Liver (tissue), 8 donors: ENCODE measurements at regions not wholly inside any gene's neighbourhood (a gene's known extent, or its start where the extent isn't known, plus 50 kb on each side); places are given as distances from the start of the nearest gene placed in this dataset.
A peak's percentile ranks its signal among the peaks of the same experiment; 100 is the strongest.

Experiments
- DNase-seq: peaks from one replicate; pipeline ENCODE4 v3.0.0-alpha.2; 2017; ENCODE audit warnings: low spot score
- H3K27ac ChIP-seq, 2 donors: one replicate each; pipeline ENCODE4 v1.7.0; 2013; ENCODE audit warnings: inconsistent platforms in 2 of 2, low read length in 2 of 2, control low read depth in 1 of 2, low read depth in 1 of 2, mild to moderate bottlenecking in 1 of 2
- H3K27me3 ChIP-seq, 4 donors: one replicate each; pipeline versions ENCODE4 v1.6.1 to v1.7.0; 2013; ENCODE audit warnings: low read length in 3 of 4, inconsistent platforms in 1 of 4, mild to moderate bottlenecking in 1 of 4, moderate library complexity in 1 of 4; ENCODE audit not compliant: control insufficient read depth in 4 of 4, insufficient read depth in 4 of 4
- H3K36me3 ChIP-seq, 4 donors: one replicate each; pipeline versions ENCODE4 v1.6.1 to v1.7.0; 2013; ENCODE audit warnings: low read length in 3 of 4, mild to moderate bottlenecking in 3 of 4, low read depth in 1 of 4, moderate library complexity in 1 of 4; ENCODE audit not compliant: control insufficient read depth in 4 of 4, insufficient read depth in 3 of 4
- H3K4me1 ChIP-seq, 4 donors: one replicate each; pipeline versions ENCODE4 v1.6.1 to v1.7.0; 2013; ENCODE audit warnings: low read length in 3 of 4, mild to moderate bottlenecking in 3 of 4, moderate library complexity in 1 of 4; ENCODE audit not compliant: control insufficient read depth in 4 of 4, insufficient read depth in 4 of 4
- H3K4me3 ChIP-seq, 3 donors: one replicate each; pipeline versions ENCODE4 v1.6.1 to v1.7.0; 2013; ENCODE audit warnings: low read length in 3 of 3, control low read depth in 1 of 3, low read depth in 1 of 3, mild to moderate bottlenecking in 1 of 3
- H3K9ac ChIP-seq, 2 donors: one replicate each; pipeline ENCODE4 v1.7.0; 2013; ENCODE audit warnings: low read length in 2 of 2, mild to moderate bottlenecking in 2 of 2, moderate library complexity in 2 of 2, control low read depth in 1 of 2, low read depth in 1 of 2
- H3K9me3 ChIP-seq, 4 donors: one replicate each; pipeline versions ENCODE4 v1.6.1 to v1.7.0; 2013; ENCODE audit warnings: low read length in 3 of 4; ENCODE audit not compliant: control insufficient read depth in 4 of 4
- ATF3 ChIP-seq: IDR thresholded peaks from 2 replicates; pipeline ENCODE4 v1.6.1; 2016; ENCODE audit warnings: antibody characterized with exemption
- CTCF ChIP-seq: fragments of 150-350 bp; IDR thresholded peaks from 2 replicates; pipeline ENCODE4 v1.5.1; 2017; ENCODE audit warnings: improper control_type of control experiment, low read depth, low read length; ENCODE audit not compliant: missing input control
- EGR1 ChIP-seq, 2 donors: IDR thresholded peaks; 2 replicates each; pipeline ENCODE4 v1.6.1; 2016 to 2018; ENCODE audit warnings: antibody characterized with exemption in 2 of 2, low read depth in 2 of 2
- FOXA1 ChIP-seq: IDR thresholded peaks from 2 replicates; pipeline ENCODE4 v1.6.1; 2016; ENCODE audit warnings: antibody characterized with exemption
- FOXA2 ChIP-seq: IDR thresholded peaks from 2 replicates; pipeline ENCODE4 v1.6.1; 2016; ENCODE audit warnings: antibody characterized with exemption
- HNF4A ChIP-seq, 2 donors: conservative IDR thresholded peaks; 2 replicates each; pipeline ENCODE4 v1.6.1; 2016; ENCODE audit warnings: antibody characterized with exemption in 2 of 2, mild to moderate bottlenecking in 2 of 2
- JUND ChIP-seq, 2 donors: IDR thresholded peaks; 2 replicates each; pipeline ENCODE4 v1.6.1; 2016; ENCODE audit warnings: antibody characterized with exemption in 2 of 2
- REST ChIP-seq: IDR thresholded peaks from 2 replicates; pipeline ENCODE4 v1.6.1; 2016; ENCODE audit warnings: antibody characterized with exemption, mild to moderate bottlenecking
- RXRA ChIP-seq, 2 donors: IDR thresholded peaks; 2 replicates each; pipeline ENCODE4 v1.6.1; 2017 to 2018; ENCODE audit warnings: antibody characterized with exemption in 2 of 2, mild to moderate bottlenecking in 1 of 2
- SP1 ChIP-seq: IDR thresholded peaks from 2 replicates; pipeline ENCODE4 v1.6.1; 2018; ENCODE audit warnings: antibody characterized with exemption, mild to moderate bottlenecking
- TAF1 ChIP-seq: conservative IDR thresholded peaks from 2 replicates; pipeline ENCODE4 v1.6.1; 2016; ENCODE audit warnings: antibody characterized with exemption, mild to moderate bottlenecking
- YY1 ChIP-seq: IDR thresholded peaks from 2 replicates; pipeline ENCODE4 v1.6.1; 2016; ENCODE audit warnings: antibody characterized with exemption, mild to moderate bottlenecking
- WGBS: extraction: QIAGEN DNeasy Blood & Tissue Kit; methylation state at CpG from one replicate; pipeline ENCODE4 v1.1.7; 2013; 5-methylcytosine and 5-hydroxymethylcytosine counted together
- donor health status: healthy.
- donor health status: healthy.
- donor health status: healthy.
- donor health status: healthy.
- donor health status: healthy.

GRCh38 chr6:131363947-131364834 is 208.8 kb upstream of the ARG1 start:
- DNase-seq, result no peak
- Histone ChIP-seq H3K27me3 (no peaks in the 10 kb centered on the region), H3K4me1 (peaks cover 10 to 24% (median 23%) of the 10 kb centered on the region in 4 donors), H3K36me3 (no peaks in the 10 kb centered on the region), H3K27ac (no peak overlapping the region), H3K4me3 (no peak overlapping the region), H3K9ac (no peak overlapping the region), H3K9me3 (no peaks in the 10 kb centered on the region)
- TF ChIP-seq TAF1, result no peak
- no peak for TF ChIP-seq FOXA1
- TF ChIP-seq ATF3, result no peak
- no peak for TF ChIP-seq RXRA (IDR thresholded peaks at IDR 0.05)
- no peak for TF ChIP-seq SP1
- no peak for TF ChIP-seq REST
- WGBS, result 95% methylated on average over 1 of the region's 1 CpG

DNA sequence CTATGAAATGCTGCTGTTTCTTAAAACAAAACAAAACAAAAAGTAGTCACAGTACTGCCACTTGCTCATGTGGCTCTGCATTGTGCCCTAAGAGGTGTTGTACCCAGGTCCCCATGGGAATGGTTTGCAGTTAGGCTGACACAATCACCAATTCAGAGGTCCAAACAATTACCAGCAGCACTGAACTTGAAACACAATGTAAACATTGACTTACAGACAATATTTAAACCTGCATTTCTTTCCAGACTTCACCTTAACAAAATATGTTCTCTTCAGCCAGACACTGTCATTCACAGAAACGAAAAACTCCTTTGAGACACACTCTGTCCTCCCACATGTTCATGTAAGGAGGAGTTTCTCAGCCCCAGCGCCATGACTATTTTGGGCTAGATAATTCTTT is 206.8 kb upstream of the ARG1 start:
- Histone ChIP-seq H3K27ac (no peak overlapping the region), H3K36me3 (no peaks in the 10 kb centered on the region), H3K9me3 (no peaks in the 10 kb centered on the region), H3K4me3 (no peak overlapping the region), H3K9ac (no peak overlapping the region), H3K27me3 (no peaks in the 10 kb centered on the region), H3K4me1 (peaks cover 10 to 24% (median 23%) of the 10 kb centered on the region in 4 donors)
- peak; percentile 43 for TF ChIP-seq SP1
- TF ChIP-seq YY1, result peak; percentile 32
- peak; percentile 82 for TF ChIP-seq FOXA2
- TF ChIP-seq RXRA (IDR thresholded peaks at IDR 0.05), result peak in 1 of 2 donors; percentile 45
- no peak for TF ChIP-seq EGR1 (IDR thresholded peaks at IDR 0.05; ENCODE audit: low read depth in 2 of 2)
- peak in 1 of 2 donors; percentile 23 for TF ChIP-seq JUND (IDR thresholded peaks at IDR 0.05)
- no peak for TF ChIP-seq CTCF
- peak; percentile 19 to 57 for TF ChIP-seq HNF4A (conservative IDR thresholded peaks at IDR 0.05)
- 57% methylated on average over 2 of the region's 2 CpGs for WGBS
- DNase-seq, result no peak
